NCI-H2107 treated with DMSO at 0.1 percent for 48 hours (cell line): ENCODE measurements at regions not wholly inside any gene's neighbourhood (a gene's known extent, or its start where the extent isn't known, plus 50 kb on each side); places are given as distances from the start of the nearest gene placed in this dataset.

Experiments
- DNase-seq: peaks from one replicate; lab custom pipeline; 2025; ENCODE audit not compliant: unreplicated experiment; lab: John Stamatoyannopoulos, UW

- no peak for DNase-seq
Observed at GRCh38 chr2:238576674-238577073, 149.9 kb downstream of the ASB1 start.

- no peak for DNase-seq
Observed at GRCh38 chr2:238578256-238578655, 151.5 kb downstream of the ASB1 start.

GRCh38 chr2:238580486-238580885 is 153.8 kb downstream of the ASB1 start:
- DNase-seq = no peak

- no peak for DNase-seq
Observed at GRCh38 chr2:238581126-238581525, 154.4 kb downstream of the ASB1 start.

GRCh38 chr2:238582159-238582558 is 155.4 kb downstream of the ASB1 start:
- DNase-seq = no peak

- no peak for DNase-seq
Observed at GRCh38 chr2:238584617-238585016, 157.9 kb downstream of the ASB1 start.

- DNase-seq = no peak
Observed at GRCh38 chr2:238585836-238586821, 159.4 kb downstream of the ASB1 start.

- no peak for DNase-seq
Observed at GRCh38 chr2:238586931-238587775, 160.4 kb downstream of the ASB1 start.

- DNase-seq = no peak
Observed at GRCh38 chr2:238587776-238588660, 161.3 kb downstream of the ASB1 start.

GRCh38 chr2:238589591-238590460 is 163.1 kb downstream of the ASB1 start:
- no peak for DNase-seq

GRCh38 chr2:238591732-238592131 is 165.0 kb downstream of the ASB1 start:
- no peak for DNase-seq

- DNase-seq = no peak
Observed at GRCh38 chr2:238593236-238593635, 166.5 kb downstream of the ASB1 start.

GRCh38 chr2:238593678-238594077 is 167.0 kb downstream of the ASB1 start:
- no peak for DNase-seq

GRCh38 chr2:238594796-238595749 is 168.3 kb downstream of the ASB1 start:
- DNase-seq = no peak

GRCh38 chr2:238595750-238596570 is 169.2 kb downstream of the ASB1 start:
- no peak for DNase-seq

- no peak for DNase-seq
Observed at GRCh38 chr2:238596571-238597551, 170.1 kb downstream of the ASB1 start.
